ENCODE measurements at regions not wholly inside any gene's neighbourhood (a gene's known extent, or its start where the extent isn't known, plus 50 kb on each side); places are given as distances from the start of the nearest gene placed in this dataset.

- no peak for DNase-seq
Measured at GRCh38 chr20:3354247-3354646, 53.2 kb downstream of the DNAAF9 start.

- DNase-seq: no peak
Measured at GRCh38 chr20:3353646-3354045, 53.8 kb downstream of the DNAAF9 start.

GRCh38 chr20:3352202-3352601, 55.3 kb downstream of the DNAAF9 start:
- no peak for DNase-seq

GRCh38 chr20:3350422-3350821, 57.0 kb downstream of the DNAAF9 start:
- no peak for DNase-seq

- DNase-seq: no peak
Measured at GRCh38 chr20:3349786-3350185, 57.7 kb downstream of the DNAAF9 start.

GRCh38 chr20:3342766-3343165, 64.7 kb downstream of the DNAAF9 start:
- DNase-seq: no peak

- DNase-seq: no peak
Measured at GRCh38 chr20:3340443-3340842, 67.0 kb downstream of the DNAAF9 start.

- no peak for DNase-seq
Measured at GRCh38 chr20:3339571-3339970, 67.9 kb downstream of the DNAAF9 start.

GRCh38 chr20:3339076-3339475, 68.4 kb downstream of the DNAAF9 start:
- DNase-seq: no peak

GRCh38 chr20:3334156-3334943, 73.1 kb downstream of the DNAAF9 start:
- no peak for DNase-seq

GRCh38 chr20:3330046-3330741, 77.3 kb downstream of the DNAAF9 start:
- no peak for DNase-seq

GRCh38 chr20:3328501-3328900, 79.0 kb downstream of the DNAAF9 start:
- DNase-seq: no peak

GRCh38 chr20:3326779-3327521, 80.5 kb downstream of the DNAAF9 start:
- no peak for DNase-seq

- no peak for DNase-seq
Measured at GRCh38 chr20:3325864-3326263, 81.6 kb downstream of the DNAAF9 start.

- no peak for DNase-seq
Measured at GRCh38 chr20:3323398-3323797, 84.1 kb downstream of the DNAAF9 start.

GRCh38 chr20:3318226-3318884, 79.4 kb upstream of the SLC4A11 start:
- no peak for DNase-seq

- DNase-seq: no peak
Measured at GRCh38 chr20:3316136-3316535, 77.1 kb upstream of the SLC4A11 start.

GRCh38 chr20:3315136-3315535, 76.1 kb upstream of the SLC4A11 start:
- DNase-seq: no peak

GRCh38 chr20:3314391-3314790, 75.4 kb upstream of the SLC4A11 start:
- DNase-seq: no peak

- DNase-seq: no peak
Measured at GRCh38 chr20:3313683-3314065, 74.7 kb upstream of the SLC4A11 start.

- DNase-seq: no peak
Measured at GRCh38 chr20:3312940-3313682, 74.1 kb upstream of the SLC4A11 start.

- DNase-seq: no peak
Measured at GRCh38 chr20:3311623-3312022, 72.6 kb upstream of the SLC4A11 start.
